NCI-H345 (cell line): ENCODE measurements at regions not wholly inside any gene's neighbourhood (a gene's known extent, or its start where the extent isn't known, plus 50 kb on each side); places are given as distances from the start of the nearest gene placed in this dataset.
A peak's percentile ranks its signal among the peaks of the same experiment; 100 is the strongest.
"Not testable (repeated sequence)": the region's sequence is repeated elsewhere in the genome, so short reads cannot be mapped to it uniquely, and the experiment has no call there.

Source experiments
- DNase-seq: peaks from one replicate; lab custom pipeline; 2025; lab: John Stamatoyannopoulos, UW

DNA sequence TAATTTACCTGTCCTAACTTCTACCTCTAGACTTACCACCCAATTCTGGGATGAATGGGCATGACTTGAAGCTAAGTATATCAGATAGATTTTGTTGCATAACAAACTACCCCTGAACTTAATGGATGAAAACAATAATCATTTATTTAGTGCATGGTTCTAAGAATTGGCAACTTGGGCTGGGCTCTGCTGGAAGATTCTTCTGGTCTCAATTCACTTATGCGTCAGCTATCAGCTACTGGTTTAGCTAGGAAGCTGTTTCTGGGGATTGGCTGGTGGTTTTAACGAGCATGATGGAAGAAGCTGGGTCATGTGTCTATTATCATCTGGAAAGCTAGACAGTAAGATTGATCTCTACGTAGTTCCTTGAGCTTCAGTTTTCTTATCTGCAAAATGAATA lies 77.3 kb upstream of the LMCD1 start:
- DNase-seq: no peak

DNA sequence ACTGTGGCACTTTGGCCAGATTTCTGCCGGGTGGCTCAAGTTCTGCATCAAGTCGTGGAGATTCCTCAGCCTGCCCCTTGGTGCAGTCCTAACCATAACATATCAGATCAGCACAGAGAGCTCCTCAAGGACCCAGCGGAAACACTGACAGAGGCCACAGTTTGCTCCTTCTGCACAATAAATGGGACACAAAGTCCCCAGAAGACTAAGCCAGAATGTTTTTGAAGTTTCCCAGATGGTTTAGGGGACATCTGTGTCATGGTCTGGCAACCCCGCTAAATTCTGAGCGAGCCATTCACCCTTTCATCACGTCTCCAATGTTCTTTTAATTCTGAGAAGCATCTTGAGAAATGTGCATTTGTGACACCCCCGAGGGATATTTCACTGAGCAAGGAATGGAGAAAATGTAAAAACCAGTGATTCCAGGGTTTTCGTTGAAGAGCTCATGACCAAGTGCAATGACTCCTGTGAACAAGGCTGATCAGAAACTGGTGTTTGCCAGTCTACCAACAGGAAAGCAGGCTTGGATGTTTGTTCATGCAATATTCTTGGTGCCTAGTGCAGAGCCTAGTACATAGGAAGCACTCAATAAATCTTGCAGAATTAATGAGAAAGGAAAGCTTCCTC lies 64.8 kb upstream of the LMCD1 start:
- DNase-seq: no peak

DNA sequence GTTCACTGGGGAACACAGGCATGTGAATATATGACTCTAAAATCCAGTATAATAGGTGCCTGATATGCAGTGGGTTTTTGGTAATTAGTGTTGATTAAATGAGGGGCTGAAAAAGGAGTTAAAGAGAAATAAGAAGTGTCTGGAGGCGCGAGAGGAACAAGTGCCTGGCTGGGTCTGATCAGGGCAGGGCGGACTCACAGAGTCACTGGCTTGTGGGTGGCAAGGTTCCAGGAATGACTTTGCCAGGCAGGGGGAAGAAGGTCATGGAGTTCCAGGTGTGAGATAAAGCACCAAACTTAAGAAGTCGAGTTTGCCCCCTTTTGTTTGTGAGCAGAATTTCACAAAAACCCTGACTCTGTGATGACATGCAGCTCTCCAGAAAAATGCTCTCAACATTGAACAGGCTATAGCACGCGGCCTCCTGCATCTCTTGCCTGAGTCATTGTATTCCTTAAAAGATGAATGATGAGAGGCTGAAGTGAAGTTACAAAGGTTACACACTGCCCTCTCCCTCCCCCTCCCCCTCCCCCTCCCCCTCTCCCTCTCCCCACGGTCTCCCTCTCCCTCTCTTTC lies 63.0 kb upstream of the LMCD1 start:
- no peak for DNase-seq

DNA sequence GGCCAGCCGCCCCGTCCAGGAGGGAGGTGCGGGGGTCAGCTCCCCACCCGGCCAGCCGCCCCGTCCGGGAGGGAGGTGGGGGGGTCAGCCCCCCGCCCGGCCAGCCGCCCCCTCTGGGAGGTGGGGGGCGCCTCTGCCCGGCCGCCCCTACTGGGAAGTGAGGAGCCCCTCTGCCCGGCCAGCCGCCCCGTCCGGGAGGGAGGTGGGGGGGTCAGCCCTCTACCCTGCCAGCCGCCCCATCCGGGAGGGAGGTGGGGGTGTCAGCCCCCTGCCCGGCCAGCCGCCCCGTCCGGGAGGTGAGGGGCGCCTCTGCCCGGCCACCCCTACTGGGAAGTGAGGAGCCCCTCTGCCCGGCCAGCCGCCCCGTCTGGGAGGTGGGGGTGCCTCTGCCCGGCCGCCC lies 61.5 kb upstream of the LMCD1 start:
- DNase-seq: not testable (repeated sequence)

DNA sequence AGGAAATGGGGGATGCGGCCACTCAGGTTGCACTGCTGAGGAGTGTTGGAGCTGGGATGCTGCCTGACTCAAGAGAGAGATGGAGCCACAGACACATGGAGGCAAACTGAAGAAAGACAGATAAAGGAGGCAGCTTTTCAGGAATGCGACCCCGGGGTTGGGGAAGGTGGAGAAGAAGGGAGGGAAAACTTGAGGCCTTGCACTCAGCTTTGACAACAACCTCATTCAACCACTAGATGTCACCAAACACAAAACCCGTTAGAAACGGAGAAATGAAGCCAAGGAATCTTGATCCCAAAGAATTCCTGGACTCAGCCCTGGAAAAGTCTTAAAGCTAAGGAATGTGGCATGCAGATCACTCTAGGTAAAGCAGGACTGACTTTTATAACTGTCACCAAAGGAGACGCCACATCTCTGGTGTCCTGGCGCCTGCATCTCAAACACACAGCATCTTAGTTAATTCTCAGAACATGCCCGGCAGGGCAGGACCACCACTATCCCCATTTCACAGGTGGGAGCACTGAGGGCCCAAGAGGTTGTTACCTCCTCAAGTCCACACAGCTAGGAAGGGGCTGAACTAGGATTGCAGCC lies 59.6 kb upstream of the LMCD1 start:
- DNase-seq: peak; percentile 23

DNA sequence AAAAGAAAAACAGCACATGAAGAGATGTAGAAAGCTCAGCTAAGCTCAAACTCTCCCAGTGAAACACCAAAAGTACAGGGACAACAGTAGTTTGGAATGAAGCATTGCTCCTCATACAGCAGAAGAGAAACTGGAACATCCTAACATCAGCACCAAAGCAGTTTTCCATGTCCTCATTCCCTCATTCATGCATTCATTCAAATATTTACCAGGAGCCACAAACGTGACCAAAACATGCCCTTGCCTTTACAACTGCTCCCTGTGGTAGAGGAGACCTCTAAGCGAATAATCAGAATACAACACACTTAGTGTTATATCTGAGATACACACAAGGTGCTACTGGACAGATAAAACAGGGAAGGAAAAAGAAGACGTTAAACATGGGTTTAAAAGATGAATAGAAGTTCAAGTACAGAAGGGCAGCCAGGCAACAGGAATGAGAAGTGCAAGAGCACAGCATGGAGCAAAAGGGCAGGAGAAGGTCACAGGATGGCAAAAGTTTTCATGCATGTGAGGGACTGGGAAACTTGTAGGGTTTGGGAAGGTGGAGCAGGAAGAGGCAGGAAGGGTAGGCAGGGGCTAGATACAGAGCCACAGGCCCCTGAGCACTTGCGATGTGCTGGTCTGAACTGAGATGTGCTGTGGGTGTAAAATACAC lies 58.5 kb upstream of the LMCD1 start:
- no peak for DNase-seq

DNA sequence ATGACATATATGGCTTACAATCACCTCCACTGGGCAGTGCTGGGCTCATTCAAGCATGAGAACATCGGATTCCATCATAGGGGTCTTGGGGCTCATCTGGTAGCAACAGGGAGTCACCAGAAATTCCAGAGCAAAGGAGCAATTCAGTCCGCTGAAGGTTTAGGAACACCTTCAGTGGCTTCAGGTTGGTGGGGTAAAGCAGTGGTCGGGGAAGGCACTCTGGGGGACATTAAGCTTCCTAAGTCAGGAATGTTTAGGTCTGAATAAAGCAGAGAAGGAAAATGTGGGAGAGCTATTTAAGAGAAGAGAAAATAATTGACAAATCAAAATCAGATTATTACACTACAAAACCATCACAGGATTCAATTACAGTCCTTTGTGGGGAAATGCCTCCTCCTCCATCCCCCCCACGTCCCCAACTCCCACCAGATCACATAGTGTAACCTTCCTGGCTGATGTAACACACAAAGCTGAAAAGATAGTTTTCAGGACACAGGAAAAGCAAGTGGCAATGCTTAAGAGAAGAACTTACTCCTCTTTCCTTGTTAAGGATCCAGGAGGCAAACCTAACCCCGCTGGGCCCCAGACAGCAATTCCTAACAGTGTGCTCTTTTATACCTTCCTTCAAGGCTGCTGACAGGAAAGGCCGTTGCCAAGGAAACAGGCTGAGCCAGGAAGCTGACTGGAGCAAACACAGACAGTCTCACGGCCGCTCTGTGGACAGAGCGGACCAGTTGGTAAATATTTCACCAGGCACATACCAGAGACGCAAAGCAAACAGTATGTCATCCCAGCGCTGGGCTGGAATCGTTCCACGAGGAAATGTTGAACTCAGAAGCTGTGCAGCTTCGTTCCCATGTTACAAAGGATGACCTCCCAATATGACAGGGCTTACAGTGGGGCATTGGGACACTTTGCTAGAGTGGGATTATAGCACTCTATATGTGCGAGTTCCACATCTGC lies 57.5 kb upstream of the LMCD1 start:
- DNase-seq: peak; percentile 48

DNA sequence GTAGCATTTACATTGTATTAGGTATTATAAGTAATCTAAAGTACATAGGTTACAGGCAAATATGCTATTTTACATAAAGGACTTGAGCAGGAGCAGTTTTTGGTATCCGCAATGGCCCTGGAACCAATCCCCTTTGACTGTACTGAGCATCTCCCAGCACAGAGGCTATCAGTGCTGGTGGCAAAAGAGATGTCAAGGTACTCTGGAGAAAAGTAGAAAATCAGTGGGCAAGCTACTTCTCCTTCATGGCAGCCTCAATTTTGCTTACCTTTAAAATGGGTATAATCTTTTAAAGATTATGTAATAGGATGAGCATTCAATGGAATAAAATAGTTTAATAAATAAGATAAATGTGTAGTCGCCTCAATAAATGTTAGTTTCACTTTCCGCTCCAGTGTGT lies 56.7 kb upstream of the LMCD1 start:
- DNase-seq: no peak

DNA sequence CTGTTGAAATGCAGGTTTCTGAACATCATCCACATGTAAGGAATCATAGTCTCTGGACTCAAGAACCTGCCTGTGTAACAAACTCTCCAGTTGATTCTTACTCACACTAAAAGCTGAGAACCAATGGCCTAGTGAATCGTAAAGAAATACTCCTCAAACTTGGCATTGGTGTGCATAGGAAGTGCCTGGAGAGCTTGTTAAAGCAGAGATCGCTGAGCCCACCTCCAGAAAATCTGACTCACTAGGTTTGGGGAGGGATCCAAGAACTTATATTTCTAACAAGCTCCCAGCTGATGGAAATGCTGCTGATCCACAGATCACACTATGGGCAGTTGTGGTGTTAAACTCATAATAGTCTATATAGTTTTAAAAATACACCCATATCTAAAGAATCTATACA lies 55.8 kb upstream of the LMCD1 start:
- no peak for DNase-seq

DNA sequence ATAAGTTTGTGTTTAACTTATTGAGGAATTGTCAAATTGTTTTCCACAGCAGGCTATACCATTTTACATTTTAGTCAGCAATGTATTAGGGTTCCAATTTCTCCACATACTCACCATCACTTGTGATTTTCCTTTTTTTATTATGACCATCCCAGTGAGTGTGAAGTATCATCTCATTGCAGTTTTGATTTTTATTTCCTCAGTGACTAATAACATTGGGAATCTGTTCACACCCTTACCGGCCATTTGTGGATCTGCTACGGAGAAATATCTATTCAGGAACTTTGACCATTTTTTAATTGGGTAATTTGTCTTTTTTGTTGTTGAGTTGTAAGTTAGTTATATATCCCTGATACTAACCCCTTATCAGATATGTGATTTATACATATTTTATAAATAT lies 54.8 kb upstream of the LMCD1 start:
- DNase-seq: no peak

DNA sequence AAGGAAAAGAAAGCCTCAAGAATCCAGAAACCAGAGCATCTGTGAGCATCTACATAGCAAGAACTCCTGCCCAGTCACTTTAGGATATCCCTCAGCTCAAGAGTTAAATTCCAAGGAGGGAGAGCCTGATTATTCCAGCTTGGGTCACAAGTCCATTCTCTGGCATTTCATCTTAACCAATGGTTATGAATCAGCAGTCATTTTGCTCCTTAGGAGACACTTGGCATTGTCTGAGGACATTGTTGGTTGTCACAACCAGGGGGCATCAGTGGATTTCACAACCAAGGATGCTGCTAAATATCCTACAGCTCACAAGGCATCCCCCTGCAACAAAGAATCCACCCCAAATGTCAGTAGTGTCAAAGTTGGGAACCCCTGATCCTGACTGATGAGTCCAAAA lies 51.0 kb upstream of the LMCD1 start:
- no peak for DNase-seq

DNA sequence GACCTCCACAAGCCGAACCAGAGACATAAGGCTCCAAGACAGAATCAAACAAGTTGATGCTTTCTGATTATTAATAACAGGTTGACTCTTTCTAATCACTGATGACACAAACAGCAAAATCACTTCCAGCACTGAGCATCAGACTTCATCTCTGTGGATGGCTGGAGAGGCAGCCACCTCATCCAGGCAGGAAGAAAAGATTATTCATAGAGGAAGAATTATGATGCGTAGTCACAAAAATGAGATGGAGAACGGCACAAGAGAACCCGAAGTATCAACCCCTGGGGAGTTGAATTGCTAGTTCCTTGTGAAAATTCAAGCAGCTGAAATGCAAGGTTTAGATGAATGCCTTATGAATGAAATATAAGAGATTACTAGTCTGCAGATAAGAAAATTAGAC lies 49.9 kb upstream of the LMCD1 start:
- no peak for DNase-seq
